Hepatocyte (in vitro differentiated cells): ENCODE measurements at regions not wholly inside any gene's neighbourhood (a gene's known extent, or its start where the extent isn't known, plus 50 kb on each side); places are given as distances from the start of the nearest gene placed in this dataset.

ENCODE experiments used
- DNase-seq: peaks from one replicate; pipeline ENCODE4 v3.0.0-alpha.2; 2016; ENCODE audit warnings: low spot score
- H2AFZ ChIP-seq: fragments of 200-600 bp; sonication (generic); 2 replicates; pipeline ENCODE4 v1.6.0; 2016; ENCODE audit warnings: antibody characterized with exemption, mild to moderate bottlenecking
- H3K27ac ChIP-seq: fragments of 200-600 bp; sonication (generic); 2 replicates; pipeline ENCODE4 v1.5.1; 2016; ENCODE audit warnings: mild to moderate bottlenecking
- H3K27me3 ChIP-seq: fragments of 200-600 bp; sonication (generic); 2 replicates; pipeline ENCODE4 v1.6.1; 2016
- H3K36me3 ChIP-seq: fragments of 200-600 bp; sonication (generic); replicated peaks from 2 replicates; pipeline ENCODE4 v1.5.1; 2016; ENCODE audit warnings: low read depth; ENCODE audit not compliant: insufficient read depth
- H3K4me1 ChIP-seq: fragments of 200-600 bp; sonication (generic); 2 replicates; pipeline ENCODE4 v1.5.1; 2016; ENCODE audit warnings: mild to moderate bottlenecking, moderate library complexity; ENCODE audit not compliant: insufficient read depth
- H3K4me2 ChIP-seq: fragments of 200-600 bp; sonication (generic); 2 replicates; pipeline ENCODE4 v1.6.0; 2016
- H3K4me3 ChIP-seq: fragments of 200-600 bp; sonication (generic); 2 replicates; pipeline ENCODE4 v1.5.1; 2016; ENCODE audit warnings: mild to moderate bottlenecking
- H3K79me2 ChIP-seq: fragments of 200-600 bp; sonication (generic); 2 replicates; pipeline ENCODE4 v1.6.0; 2017; ENCODE audit warnings: mild to moderate bottlenecking
- H3K9me2 ChIP-seq: fragments of 200-600 bp; sonication (generic); replicated peaks from 2 replicates; pipeline ENCODE4 v1.6.0; 2017; ENCODE audit warnings: mild to moderate bottlenecking; ENCODE audit not compliant: insufficient read depth
- H3K9me3 ChIP-seq: fragments of 200-600 bp; sonication (generic); 2 replicates; pipeline ENCODE4 v1.5.1; 2016; ENCODE audit warnings: low read depth, mild to moderate bottlenecking
- H4K20me1 ChIP-seq: fragments of 200-600 bp; sonication (generic); 2 replicates; pipeline ENCODE4 v1.6.0; 2016; ENCODE audit warnings: mild to moderate bottlenecking; ENCODE audit not compliant: insufficient read depth, poor library complexity, severe bottlenecking
- CTCF ChIP-seq: fragments of 200-600 bp; sonication (generic); IDR thresholded peaks from 2 replicates; pipeline ENCODE4 v1.5.1; 2016; ENCODE audit warnings: antibody characterized with exemption, mild to moderate bottlenecking; ENCODE audit not compliant: poor library complexity
- EZH2 ChIP-seq: fragments of 200-600 bp; sonication (generic); IDR thresholded peaks from 2 replicates; pipeline ENCODE4 v1.6.1; 2016; ENCODE audit warnings: antibody characterized with exemption, mild to moderate bottlenecking, borderline replicate concordance
- EZH2phosphoT487 ChIP-seq: fragments of 200-600 bp; sonication (generic); IDR thresholded peaks from one replicate; pipeline ENCODE4 v1.6.1; 2018; ENCODE audit warnings: antibody characterized with exemption, mild to moderate bottlenecking, low read depth, moderate library complexity; ENCODE audit not compliant: unreplicated experiment, severe bottlenecking
- WGBS: methylation state at CpG from one replicate; pipeline ENCODE4 v1.1.6; 2016; ENCODE audit warnings: low lambda C conversion rate; ENCODE audit errors: missing lambda C conversion rate; 5-methylcytosine and 5-hydroxymethylcytosine counted together

- H3K27ac ChIP-seq: no peak overlapping the region
- TF ChIP-seq CTCF (no peak), EZH2phosphoT487 (no peak), EZH2 (no peak)
Observed at GRCh38 chr1:87880098-87880760, 551.5 kb downstream of the LMO4 start.

DNA sequence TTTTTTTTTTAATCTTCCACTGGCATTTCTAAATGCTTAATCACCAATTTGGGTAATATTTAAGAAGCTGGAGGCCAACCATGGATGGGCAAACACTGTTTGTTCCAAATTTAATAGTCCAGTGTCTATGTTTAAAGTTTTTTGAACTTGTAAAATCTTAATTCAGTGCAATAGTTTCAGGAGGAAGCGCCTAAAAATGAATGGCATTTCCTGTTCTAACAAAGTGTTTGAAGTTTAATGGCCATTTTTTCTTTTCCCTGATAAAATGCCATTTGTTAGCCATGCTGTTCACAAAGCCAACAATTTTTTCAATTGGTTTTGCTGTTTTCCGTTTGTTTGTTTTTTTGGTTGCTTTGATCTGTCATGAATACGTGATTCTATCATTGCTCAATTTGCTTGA, 552.1 kb downstream of the LMO4 start:
- H3K27ac ChIP-seq: no peak overlapping the region
- no peaks in the 10 kb centered on the region for H3K9me2 ChIP-seq
- H2AFZ ChIP-seq: no peak overlapping the region
- no peaks in the 10 kb centered on the region for H3K79me2 ChIP-seq
- no peaks in the 10 kb centered on the region for H3K36me3 ChIP-seq
- TF ChIP-seq EZH2phosphoT487 (no peak), CTCF (no peak), EZH2 (no peak)
- no peaks in the 10 kb centered on the region for H3K9me3 ChIP-seq
- no peak overlapping the region for H3K4me3 ChIP-seq
- H3K4me2 ChIP-seq: no peak overlapping the region
- no peaks in the 10 kb centered on the region for H3K4me1 ChIP-seq
- WGBS: 77% methylated on average over 3 of the region's 3 CpGs
- DNase-seq: no peak
- H3K27me3 ChIP-seq: no peaks in the 10 kb centered on the region
- H4K20me1 ChIP-seq: no peaks in the 10 kb centered on the region

More at GRCh38 chr1:87880098-87880760, 551.5 kb downstream of the LMO4 start:
- Histone ChIP-seq H3K4me2 (no peak overlapping the region), H3K9me2 (no peaks in the 10 kb centered on the region), H3K4me3 (no peak overlapping the region), H4K20me1 (no peaks in the 10 kb centered on the region), H2AFZ (no peak overlapping the region), H3K4me1 (no peaks in the 10 kb centered on the region), H3K27me3 (no peaks in the 10 kb centered on the region), H3K79me2 (no peaks in the 10 kb centered on the region), H3K9me3 (no peaks in the 10 kb centered on the region), H3K36me3 (no peaks in the 10 kb centered on the region)
- no peak for DNase-seq
- WGBS: 91% methylated on average over 5 of the region's 5 CpGs

- 92% methylated on average over 4 of the region's 4 CpGs for WGBS
- no peaks in the 10 kb centered on the region for H3K27me3 ChIP-seq
- H3K4me2 ChIP-seq: no peak overlapping the region
- H3K79me2 ChIP-seq: no peaks in the 10 kb centered on the region
- no peaks in the 10 kb centered on the region for H3K9me2 ChIP-seq
- no peak for TF ChIP-seq CTCF
- TF ChIP-seq EZH2: no peak
- no peak for TF ChIP-seq EZH2phosphoT487
- no peak for DNase-seq
- no peak overlapping the region for H2AFZ ChIP-seq
- no peak overlapping the region for H3K27ac ChIP-seq
- H3K36me3 ChIP-seq: no peaks in the 10 kb centered on the region
- H3K9me3 ChIP-seq: no peaks in the 10 kb centered on the region
- H3K4me1 ChIP-seq: peaks cover 4% of the 10 kb centered on the region
- no peaks in the 10 kb centered on the region for H4K20me1 ChIP-seq
- H3K4me3 ChIP-seq: no peak overlapping the region
Observed at GRCh38 chr1:87883906-87884305, 555.2 kb downstream of the LMO4 start.
